HFFc6 (cell line): ENCODE measurements at regions not wholly inside any gene's neighbourhood (a gene's known extent, or its start where the extent isn't known, plus 50 kb on each side); places are given as distances from the start of the nearest gene placed in this dataset.

Experiments used
- DNase-seq: peaks from one replicate; pipeline ENCODE4 v3.0.0-alpha.2; 2018
- H3K27ac Mint-ChIP-seq: 2 replicates; pipeline ENCODE4 v1.8.0; 2020; ENCODE audit warnings: mild to moderate bottlenecking, mixed read lengths
- H3K27me3 Mint-ChIP-seq: 2 replicates; pipeline ENCODE4 v1.8.0; 2021; ENCODE audit warnings: mild to moderate bottlenecking, moderate library complexity, mixed read lengths; ENCODE audit not compliant: insufficient read depth
- H3K36me3 Mint-ChIP-seq: 2 replicates; pipeline ENCODE4 v1.8.0; 2021; ENCODE audit warnings: low read depth, mixed read lengths
- H3K4me1 Mint-ChIP-seq: 2 replicates; pipeline ENCODE4 v1.8.0; 2020; ENCODE audit warnings: low read depth, mixed read lengths
- H3K4me3 Mint-ChIP-seq: 2 replicates; pipeline ENCODE4 v1.8.0; 2020; ENCODE audit warnings: mild to moderate bottlenecking, moderate library complexity, mixed read lengths
- H3K9me3 Mint-ChIP-seq: 2 replicates; pipeline ENCODE4 v1.8.0; 2020; ENCODE audit warnings: mild to moderate bottlenecking, mixed read lengths
- CTCF ChIP-seq: fragments of 200-600 bp; sonication (generic); IDR thresholded peaks from 2 replicates; pipeline ENCODE4 v1.5.0; 2021; ENCODE audit warnings: antibody characterized with exemption, mild to moderate bottlenecking

DNA sequence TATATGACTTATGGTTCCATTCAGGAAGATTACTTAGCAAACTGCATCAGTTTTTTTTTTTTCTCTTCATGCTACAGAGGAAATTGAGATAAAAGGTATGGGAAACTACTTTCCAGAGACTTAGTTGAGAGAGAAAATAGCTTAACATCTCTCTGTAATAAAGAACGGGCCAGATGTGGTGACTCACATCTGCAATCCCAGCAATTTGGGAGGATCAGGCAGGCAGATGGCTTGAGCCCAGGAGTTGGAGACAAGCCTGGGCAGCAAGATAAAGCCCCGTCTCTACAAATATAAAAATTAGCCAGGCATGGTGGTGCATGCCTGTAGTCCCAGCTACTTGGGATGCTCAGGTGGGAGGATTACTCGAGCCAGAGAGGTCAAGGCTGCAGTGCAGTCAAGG is 271.2 kb upstream of the TENM3 start:
- H3K9me3 Mint-ChIP-seq, result peaks cover 4% of the 10 kb centered on the region; the same call in 1 of the 2 replicates
- no peak for TF ChIP-seq CTCF
- peak; percentile 23 for DNase-seq

GRCh38 chr4:181976764-181977163 is 266.4 kb upstream of the TENM3 start:
- no peaks in the 10 kb centered on the region for H3K36me3 Mint-ChIP-seq
- H3K27me3 Mint-ChIP-seq, result peaks cover 2% of the 10 kb centered on the region; the same call in 1 of the 2 replicates
- H3K9me3 Mint-ChIP-seq, result peaks cover 4% of the 10 kb centered on the region; the same call in 1 of the 2 replicates
- DNase-seq, result no peak
- H3K4me3 Mint-ChIP-seq, result no peak overlapping the region
- peaks cover 13% of the 10 kb centered on the region for H3K4me1 Mint-ChIP-seq
- TF ChIP-seq CTCF, result no peak
- no peak overlapping the region for H3K27ac Mint-ChIP-seq

More for the DNA sequence above, 271.2 kb upstream of the TENM3 start:
- Mint-ChIP-seq H3K36me3 (0 out of 2 replicates have a peak, but pooled peaks cover 9% of the 10 kb centered on the region), H3K27me3 (no peaks in the 10 kb centered on the region), H3K27ac (peak overlapping the region; percentile 28; the same call in 1 of the 2 replicates), H3K4me1 (peaks cover 50% of the 10 kb centered on the region), H3K4me3 (peak overlapping the region; percentile 70)

- no peak for TF ChIP-seq CTCF
- H3K9me3 Mint-ChIP-seq, result no peaks in the 10 kb centered on the region
- H3K27me3 Mint-ChIP-seq, result peaks cover 16% of the 10 kb centered on the region
- no peak overlapping the region for H3K4me3 Mint-ChIP-seq
- no peak for DNase-seq
- no peak overlapping the region for H3K27ac Mint-ChIP-seq
- H3K36me3 Mint-ChIP-seq, result no peaks in the 10 kb centered on the region
- H3K4me1 Mint-ChIP-seq, result peaks cover 20% of the 10 kb centered on the region
Measured at GRCh38 chr4:181982437-181982836, 260.8 kb upstream of the TENM3 start.

DNA sequence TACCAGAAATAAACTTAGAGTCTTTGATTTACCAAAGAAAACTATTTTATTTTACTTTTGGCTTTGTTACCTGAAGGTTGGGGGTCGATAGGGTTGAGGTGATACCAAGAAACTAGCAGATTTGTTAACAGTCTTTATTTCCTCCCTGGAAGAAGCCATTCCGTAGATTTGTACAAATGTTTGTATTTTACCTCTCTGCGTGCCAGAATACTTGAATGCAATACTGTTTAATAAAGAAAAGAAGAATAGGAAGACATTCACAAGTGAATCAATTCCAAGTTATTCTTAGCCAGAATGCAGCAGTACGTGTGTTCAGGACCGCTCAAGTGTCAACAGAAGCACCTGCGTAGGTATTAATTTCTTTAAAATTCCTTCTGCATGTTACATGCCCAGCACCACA is 260.3 kb upstream of the TENM3 start:
- no peak for TF ChIP-seq CTCF
- no peak overlapping the region for H3K27ac Mint-ChIP-seq

DNA sequence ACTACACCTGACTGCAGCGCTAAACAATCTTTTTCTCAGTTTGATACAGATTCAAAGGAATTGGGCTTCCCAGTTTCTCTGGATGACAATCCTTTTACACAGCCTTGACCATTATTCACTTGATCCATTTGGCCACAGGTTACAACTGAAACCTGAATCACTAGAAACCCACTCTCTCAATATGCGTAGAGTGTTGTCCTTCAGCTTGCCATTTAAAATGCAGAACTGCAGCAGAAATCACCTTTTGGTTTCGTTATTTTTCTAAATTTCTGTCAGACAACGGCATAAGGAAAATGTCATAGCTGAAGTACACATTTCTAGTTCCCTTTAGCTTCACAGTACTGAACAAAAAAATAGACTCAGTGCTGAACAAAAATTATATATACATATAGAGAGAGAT is 255.8 kb upstream of the TENM3 start:
- Mint-ChIP-seq H3K4me3 (no peak overlapping the region; the same call in 1 of the 2 replicates), H3K4me1 (peaks cover 9% of the 10 kb centered on the region; the same call in 1 of the 2 replicates), H3K9me3 (no peaks in the 10 kb centered on the region), H3K36me3 (no peaks in the 10 kb centered on the region), H3K27me3 (peaks cover 19% of the 10 kb centered on the region), H3K27ac (no peak overlapping the region)
- no peak for DNase-seq
- TF ChIP-seq CTCF, result no peak

More for the DNA sequence above, 260.3 kb upstream of the TENM3 start:
- Mint-ChIP-seq H3K4me1 (peaks cover 17% of the 10 kb centered on the region), H3K9me3 (no peaks in the 10 kb centered on the region), H3K27me3 (peaks cover 16% of the 10 kb centered on the region), H3K4me3 (no peak overlapping the region), H3K36me3 (no peaks in the 10 kb centered on the region)
- DNase-seq, result no peak

GRCh38 chr4:181989071-181989470 is 254.1 kb upstream of the TENM3 start:
- Mint-ChIP-seq H3K9me3 (no peaks in the 10 kb centered on the region), H3K4me1 (peaks cover 4% of the 10 kb centered on the region; the same call in 1 of the 2 replicates), H3K27me3 (peaks cover 17% of the 10 kb centered on the region), H3K27ac (no peak overlapping the region), H3K36me3 (no peaks in the 10 kb centered on the region), H3K4me3 (no peak overlapping the region)
- DNase-seq, result no peak
- TF ChIP-seq CTCF, result no peak
